IMR-90 (cell line): ENCODE measurements at regions not wholly inside any gene's neighbourhood (a gene's known extent, or its start where the extent isn't known, plus 50 kb on each side); places are given as distances from the start of the nearest gene placed in this dataset.
"Not testable (repeated sequence)": the region's sequence is repeated elsewhere in the genome, so short reads cannot be mapped to it uniquely, and the experiment has no call there.

Source experiments
- ATAC-seq: fragments of 200-7000 bp; cut with Tn5 transposase; 2 replicates; pipeline ENCODE4 v1.9.1; 2020; ENCODE audit warnings: low read depth, mild to moderate bottlenecking, moderate library complexity
- BruUV-seq: library from RNA; stranded (reverse); fragments of 400-500 nt; replicated peaks from 2 replicates; lab custom pipeline; 2021; lab: Mats Ljungman, UMichigan
- CTCF ChIA-PET: fragments of 300-600 bp; formaldehyde crosslinking; extraction: SDS; loops from one replicate; lab custom pipeline; 2021; ENCODE audit warnings: antibody characterized with exemption; lab: Yijun Ruan, JAX
- POLR2A ChIA-PET: fragments of 300-600 bp; sonication (Branson Sonifier 250); formaldehyde crosslinking; loops from one replicate; lab custom pipeline; 2022; ENCODE audit warnings: antibody characterized with exemption; ENCODE audit not compliant: unreplicated experiment; lab: Charles Lee
- DNase-seq: peaks from one replicate; pipeline ENCODE4 v3.0.0; 2013
- H2AFZ ChIP-seq: replicated peaks from 2 replicates; pipeline ENCODE3; 2013; ENCODE audit warnings: low read length, mild to moderate bottlenecking; ENCODE audit not compliant: poor library complexity
- H2AK5ac ChIP-seq: 2 replicates; pipeline ENCODE4 v1.6.1; 2013; ENCODE audit warnings: low read depth, low read length, inconsistent platforms
- H2AK9ac ChIP-seq: replicated peaks from 2 replicates; pipeline ENCODE3; 2013; ENCODE audit warnings: mild to moderate bottlenecking, low read depth, low read length, moderate library complexity; ENCODE audit not compliant: poor library complexity
- H2BK120ac ChIP-seq: 2 replicates; pipeline ENCODE4 v1.6.1; 2013; ENCODE audit warnings: low read depth, low read length, inconsistent platforms
- H2BK15ac ChIP-seq: 3 replicates; pipeline ENCODE4 v1.6.1; 2013; ENCODE audit warnings: low read depth, low read length, inconsistent platforms
- H2BK20ac ChIP-seq: 2 replicates; pipeline ENCODE4 v1.6.1; 2013; ENCODE audit warnings: low read depth, mild to moderate bottlenecking, inconsistent platforms, low read length, moderate library complexity
- H2BK5ac ChIP-seq: 2 replicates; pipeline ENCODE4 v1.6.1; 2013; ENCODE audit warnings: mild to moderate bottlenecking, low read depth, low read length, inconsistent platforms; ENCODE audit not compliant: poor library complexity, severe bottlenecking
- H3K14ac ChIP-seq: replicated peaks from 2 replicates; pipeline ENCODE4 v1.6.1; 2013; ENCODE audit warnings: low read depth, low read length, inconsistent platforms
- H3K18ac ChIP-seq: 2 replicates; pipeline ENCODE4 v1.6.1; 2013; ENCODE audit warnings: low read depth, low read length, control low read depth
- H3K23ac ChIP-seq: 2 replicates; pipeline ENCODE4 v1.6.1; 2013; ENCODE audit warnings: low read depth, low read length, inconsistent platforms
- H3K27ac ChIP-seq: 2 replicates; pipeline ENCODE4 v1.5.1; 2013; ENCODE audit warnings: mild to moderate bottlenecking, control low read depth, low read length; ENCODE audit not compliant: insufficient read depth
- H3K27me3 ChIP-seq: 2 replicates; pipeline ENCODE4 v1.6.1; 2013; ENCODE audit warnings: low read length; ENCODE audit not compliant: control insufficient read depth, insufficient read depth
- H3K36me3 ChIP-seq: 2 replicates; pipeline ENCODE4 v1.6.1; 2013; ENCODE audit warnings: low read length, mixed read lengths; ENCODE audit not compliant: control insufficient read depth, insufficient read depth
- H3K4ac ChIP-seq: 2 replicates; pipeline ENCODE4 v1.6.1; 2013; ENCODE audit warnings: low read depth, low read length, inconsistent platforms
- H3K4me1 ChIP-seq: 2 replicates; pipeline ENCODE4 v1.6.1; 2013; ENCODE audit warnings: low read length, mixed read lengths; ENCODE audit not compliant: control insufficient read depth, insufficient read depth
- H3K4me2 ChIP-seq: 2 replicates; pipeline ENCODE4 v1.6.1; 2013; ENCODE audit warnings: low read depth, mild to moderate bottlenecking, control low read depth, low read length, moderate library complexity
- H3K4me3 ChIP-seq: 2 replicates; pipeline ENCODE4 v1.5.1; 2013; ENCODE audit warnings: low read depth, mild to moderate bottlenecking, control low read depth, low read length, moderate library complexity; ENCODE audit not compliant: insufficient read depth
- H3K56ac ChIP-seq: 2 replicates; pipeline ENCODE4 v1.6.1; 2013; ENCODE audit warnings: low read length, inconsistent platforms; ENCODE audit not compliant: insufficient read depth; ENCODE audit errors: extremely low read depth
- H3K79me1 ChIP-seq, 2 experiments: 2 replicates each; pipeline ENCODE4 v1.6.1; 2013; ENCODE audit warnings: low read length in 2 of 2, inconsistent platforms in 1 of 2, low read depth in 1 of 2
- H3K9ac ChIP-seq: 2 replicates; pipeline ENCODE4 v1.6.1; 2013; ENCODE audit warnings: low read depth, low read length, control low read depth
- H3K9me1 ChIP-seq: 2 replicates; pipeline ENCODE4 v1.6.1; 2013; ENCODE audit warnings: low read length, inconsistent platforms; ENCODE audit not compliant: insufficient read depth
- H3K9me3 ChIP-seq: 2 replicates; pipeline ENCODE4 v1.6.1; 2013; ENCODE audit warnings: low read length; ENCODE audit not compliant: control insufficient read depth, insufficient read depth
- H4K20me1 ChIP-seq: 2 replicates; pipeline ENCODE4 v1.6.1; 2013; ENCODE audit warnings: low read length, inconsistent platforms; ENCODE audit not compliant: insufficient read depth
- H4K5ac ChIP-seq: 2 replicates; pipeline ENCODE4 v1.6.1; 2013; ENCODE audit warnings: mild to moderate bottlenecking, low read depth, low read length, control low read depth
- H4K8ac ChIP-seq, 2 experiments: 2 replicates each; pipeline ENCODE4 v1.6.1; 2013; ENCODE audit warnings: low read depth in 2 of 2, low read length in 2 of 2, control low read depth in 1 of 2, inconsistent platforms in 1 of 2
- H4K91ac ChIP-seq: 2 replicates; pipeline ENCODE4 v1.6.1; 2013; ENCODE audit warnings: low read depth, low read length, inconsistent platforms; ENCODE audit not compliant: insufficient read depth
- WGBS, 2 experiments: methylation state at CpG; one replicate each; pipeline versions ENCODE4 v1.1.5 to v1.1.7; 2013; ENCODE audit warnings: missing lambda C conversion rate in 2 of 2; ENCODE audit not compliant: insufficient read length in 1 of 2; ENCODE audit errors: extremely low coverage in 2 of 2; 5-methylcytosine and 5-hydroxymethylcytosine counted together
- dilution Hi-C: fragments of 300-500 bp; cut with HindIII; formaldehyde crosslinking; loops from one replicate; pipeline ENCODE4 v1.14.3; 2018; ENCODE audit warnings: low sequenced_read_pairs; ENCODE audit not compliant: unreplicated experiment
- in situ Hi-C: fragments of 300-500 bp; cut with MboI; formaldehyde crosslinking; loops from 3 replicates; pipeline ENCODE4 v1.14.3; 2019; ENCODE audit warnings: low sequenced_read_pairs, inconsistent platforms, mixed read lengths
- intact Hi-C: fragments of 100-400 bp; cut with micrococcal nuclease; formaldehyde crosslinking; loops from 2 replicates; pipeline ENCODE4 v1.10.0; 2022

- H3K23ac ChIP-seq, H3K56ac ChIP-seq, H4K91ac ChIP-seq, H2AK9ac ChIP-seq, DNase-seq, H3K4me3 ChIP-seq, H3K9me1 ChIP-seq, H3K18ac ChIP-seq, H4K20me1 ChIP-seq, dilution Hi-C loops, H2AK5ac ChIP-seq, ATAC-seq, H3K79me1 ChIP-seq, H3K9ac ChIP-seq, H4K5ac ChIP-seq, POLR2A ChIA-PET, H3K36me3 ChIP-seq, H4K8ac ChIP-seq, H3K4ac ChIP-seq, H3K4me2 ChIP-seq, H3K27ac ChIP-seq, H3K27me3 ChIP-seq, BruUV-seq, H2BK5ac ChIP-seq, intact Hi-C loops, H2BK15ac ChIP-seq, H2AFZ ChIP-seq, H3K14ac ChIP-seq, H3K9me3 ChIP-seq, H2BK20ac ChIP-seq, in situ Hi-C loops, H2BK120ac ChIP-seq: not testable (repeated sequence)
- WGBS, 2 experiments: no CpG with 5 or more reads among the region's 9 CpGs
- CTCF ChIA-PET: interaction anchor here (0.6 kb wide), 1 partner anchor 20 kb away, joined by 3 read pairs; no protein-coding TSS in a partner anchor
- peaks cover 13% of the 10 kb centered on the region for H3K4me1 ChIP-seq
Observed at GRCh38 chr17:36849020-36849419, 88.3 kb upstream of the LHX1 start.
